Activated naive CD4-positive, alpha-beta T cell treated with Interleukin-2 at 50 U/mL for 16 hours (primary cell): ENCODE measurements at regions not wholly inside any gene's neighbourhood (a gene's known extent, or its start where the extent isn't known, plus 50 kb on each side); places are given as distances from the start of the nearest gene placed in this dataset.

ENCODE experiments used
- DNase-seq: peaks from one replicate; pipeline ENCODE4 v3.0.0-alpha.2; 2020

- no peak for DNase-seq
Observed at GRCh38 chr3:182092662-182093262, 381.0 kb downstream of the SOX2 start.

DNA sequence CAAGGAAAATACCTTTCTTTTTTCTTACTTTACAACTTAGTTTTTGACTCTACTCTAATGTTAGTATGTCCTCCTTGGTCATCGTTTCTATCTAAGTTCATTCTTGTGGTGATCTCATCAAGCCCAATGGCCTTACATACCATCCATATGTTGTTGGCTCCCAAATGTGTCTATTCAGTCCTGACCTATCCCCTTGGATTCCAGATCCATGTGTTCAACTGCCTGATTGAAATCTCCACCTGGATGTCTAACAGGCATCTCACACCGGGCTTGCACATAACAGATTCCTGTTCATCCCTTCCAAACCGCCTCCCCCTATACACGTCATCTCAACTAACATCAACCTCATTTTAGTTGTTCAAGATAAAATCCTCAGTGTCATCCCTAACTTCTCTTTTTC is 382.6 kb downstream of the SOX2 start:
- DNase-seq = no peak

DNA sequence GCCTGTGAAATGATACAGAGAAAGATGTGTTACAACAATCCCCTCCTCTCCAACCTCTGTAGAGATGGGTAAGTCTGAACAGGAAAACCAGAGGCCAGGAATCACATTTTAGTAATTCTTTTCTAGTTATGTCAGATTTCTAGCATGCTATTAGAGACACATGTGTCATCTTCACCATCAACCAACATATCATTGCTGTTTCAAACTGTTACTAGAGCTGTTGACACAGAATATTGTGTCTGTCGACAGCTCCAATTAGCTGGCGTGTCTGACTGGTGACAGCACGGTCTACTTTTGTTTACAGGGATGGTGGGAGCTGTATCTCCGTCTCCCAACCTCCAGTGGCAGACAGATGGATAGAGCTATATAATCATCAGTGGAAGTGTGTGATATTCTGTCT is 393.2 kb downstream of the SOX2 start:
- DNase-seq = no peak

DNA sequence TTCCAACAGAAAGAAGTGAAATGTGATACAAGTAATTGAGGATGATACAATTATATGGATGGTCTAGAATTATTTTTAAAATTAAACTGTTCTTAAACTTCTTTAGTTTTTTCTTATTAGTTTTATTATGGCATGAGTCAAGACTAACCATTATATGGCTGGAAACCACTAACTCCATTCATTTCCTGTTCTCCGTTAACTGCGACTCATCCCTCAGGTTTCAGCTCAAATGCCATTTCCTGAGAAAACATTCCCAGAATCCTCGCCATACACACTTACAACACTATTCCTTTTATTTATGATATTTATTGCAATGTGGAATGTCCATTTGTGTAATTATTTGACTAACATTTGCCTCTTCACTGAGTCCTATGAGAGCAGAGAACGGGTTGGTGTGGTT is 394.1 kb downstream of the SOX2 start:
- DNase-seq = no peak

DNA sequence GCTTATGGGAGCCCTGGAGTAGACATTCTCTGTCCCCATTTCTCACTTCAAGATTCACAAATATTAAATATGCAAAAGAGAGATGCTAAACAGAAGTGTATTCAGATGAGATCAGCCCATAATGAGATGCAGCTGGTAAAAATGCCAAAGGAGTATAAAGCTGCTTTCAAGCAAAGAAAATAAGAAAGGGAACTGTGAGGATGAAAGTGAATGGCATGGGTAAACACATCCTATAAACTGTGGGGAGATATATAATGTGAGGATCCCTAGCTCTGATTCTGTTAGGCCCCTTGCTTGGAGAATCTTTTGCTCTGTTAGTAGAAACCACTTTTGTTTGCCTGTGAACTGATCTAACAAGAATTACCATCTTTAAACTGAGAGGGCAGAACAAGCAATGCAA is 396.6 kb downstream of the SOX2 start:
- no peak for DNase-seq

DNA sequence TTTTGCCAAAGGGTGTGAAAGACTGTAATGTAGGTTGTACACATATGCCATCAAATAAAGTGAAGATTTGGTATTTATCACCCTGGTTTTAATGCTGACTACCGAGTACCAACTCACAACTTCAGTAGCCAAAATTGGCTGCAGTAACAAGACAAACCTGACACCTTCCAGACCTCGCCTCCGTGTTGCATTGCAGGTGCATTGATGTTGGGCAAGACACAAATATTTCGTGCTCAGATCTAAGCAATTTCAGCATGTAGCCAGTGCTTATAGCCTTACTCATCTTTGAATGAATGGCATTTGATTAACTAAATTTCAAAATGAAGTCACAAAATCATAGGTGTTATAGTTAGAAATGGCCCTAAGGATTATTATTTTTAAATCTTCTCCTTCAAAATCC is 400.2 kb downstream of the SOX2 start:
- no peak for DNase-seq

DNA sequence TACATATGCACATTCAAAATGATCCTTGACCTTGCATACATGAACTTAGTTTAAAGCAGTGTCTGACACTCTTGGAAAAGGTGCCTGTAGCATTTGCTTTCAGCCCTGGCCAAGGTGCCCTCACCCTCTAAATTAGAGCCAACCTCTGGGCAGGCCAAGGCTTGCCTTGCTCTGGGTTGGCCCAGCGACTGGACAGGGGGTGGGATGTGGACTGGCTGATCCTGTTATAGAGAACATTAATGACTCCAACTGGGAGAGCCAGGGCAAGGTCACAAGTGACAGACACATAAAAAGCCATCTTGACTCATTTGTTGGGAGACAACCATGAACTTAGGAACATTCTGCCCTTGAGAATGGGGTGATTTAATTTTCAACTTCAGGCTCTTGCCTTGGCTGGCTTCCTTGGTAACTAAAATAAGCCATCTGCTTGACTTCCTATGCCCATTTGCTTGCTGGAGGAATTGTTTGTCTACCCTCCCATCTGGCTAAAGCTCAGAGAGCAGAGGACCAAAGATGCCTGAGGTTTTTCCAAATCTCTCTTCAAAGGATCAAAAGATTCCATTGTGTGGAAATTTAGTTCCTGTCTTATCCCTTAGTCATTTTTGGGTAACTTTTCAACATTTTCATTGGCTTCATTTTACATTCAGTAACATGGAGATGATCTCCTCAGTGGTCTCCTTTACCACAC is 403.7 kb downstream of the SOX2 start:
- DNase-seq = no peak

DNA sequence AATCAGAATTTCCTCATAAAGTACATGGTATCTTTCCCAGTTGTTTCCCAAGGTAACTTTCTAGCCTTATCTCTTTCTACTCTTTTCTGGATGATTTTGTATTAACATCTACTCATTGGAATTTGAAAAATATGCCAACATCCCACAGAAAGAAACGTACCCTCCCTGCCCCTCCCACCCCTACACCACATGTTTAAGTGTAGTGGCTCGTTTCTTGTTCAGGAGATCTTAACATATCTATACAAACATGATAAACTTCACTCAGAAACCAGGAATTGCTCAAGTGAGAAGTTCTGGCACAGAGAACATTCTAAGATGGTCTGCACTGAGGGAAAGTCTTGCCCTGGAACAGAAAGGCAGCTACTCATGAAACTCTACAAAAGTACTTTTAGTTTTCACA is 404.7 kb downstream of the SOX2 start:
- no peak for DNase-seq

DNA sequence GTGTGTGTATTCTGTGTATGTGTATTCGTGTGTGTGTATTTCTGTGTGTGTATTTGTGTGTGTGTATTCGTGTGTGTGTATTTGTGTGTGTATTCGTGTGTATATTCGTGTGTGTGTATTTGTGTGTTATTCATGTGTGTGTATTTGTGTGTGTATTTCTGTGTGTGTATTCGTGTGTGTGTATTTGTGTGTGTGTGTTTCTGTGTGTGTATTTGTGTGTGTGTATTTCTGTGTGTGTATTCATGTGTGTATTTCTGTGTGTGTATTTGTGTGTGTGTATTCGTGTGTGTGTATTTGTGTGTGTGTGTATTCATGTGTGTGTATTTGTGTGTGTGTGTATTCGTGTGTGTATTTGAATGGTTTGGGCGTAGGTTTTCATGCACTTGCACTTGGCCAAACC is 405.4 kb downstream of the SOX2 start:
- no peak for DNase-seq

- DNase-seq = no peak
Observed at GRCh38 chr3:182117583-182117982, 405.9 kb downstream of the SOX2 start.

- no peak for DNase-seq
Observed at GRCh38 chr3:182118066-182118465, 406.3 kb downstream of the SOX2 start.

DNA sequence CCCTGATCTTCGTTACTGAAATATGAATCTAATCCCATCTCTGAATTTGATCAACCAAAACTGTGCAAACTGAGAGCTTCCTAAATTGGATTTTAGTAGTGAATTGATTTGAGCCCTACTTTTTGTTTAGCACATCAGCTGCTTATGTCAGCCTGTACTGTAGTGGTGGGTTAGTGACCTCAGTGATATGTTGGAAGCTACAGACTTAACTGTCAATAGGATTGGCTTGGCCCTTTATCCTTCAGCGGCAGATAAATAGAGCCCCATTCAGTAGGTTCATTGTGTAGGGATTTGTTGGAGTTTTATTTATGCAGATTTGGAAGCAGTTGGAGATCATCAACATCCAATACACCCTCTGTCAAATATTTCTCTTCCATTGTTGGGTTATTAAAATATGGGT is 409.7 kb downstream of the SOX2 start:
- DNase-seq = no peak

- no peak for DNase-seq
Observed at GRCh38 chr3:182122779-182123178, 411.1 kb downstream of the SOX2 start.

GRCh38 chr3:182124187-182124586 is 412.5 kb downstream of the SOX2 start:
- no peak for DNase-seq

- DNase-seq = no peak
Observed at GRCh38 chr3:182124716-182125115, 413.0 kb downstream of the SOX2 start.

- DNase-seq = no peak
Observed at GRCh38 chr3:182129740-182130139, 418.0 kb downstream of the SOX2 start.

GRCh38 chr3:182133752-182134151 is 422.0 kb downstream of the SOX2 start:
- DNase-seq = no peak

DNA sequence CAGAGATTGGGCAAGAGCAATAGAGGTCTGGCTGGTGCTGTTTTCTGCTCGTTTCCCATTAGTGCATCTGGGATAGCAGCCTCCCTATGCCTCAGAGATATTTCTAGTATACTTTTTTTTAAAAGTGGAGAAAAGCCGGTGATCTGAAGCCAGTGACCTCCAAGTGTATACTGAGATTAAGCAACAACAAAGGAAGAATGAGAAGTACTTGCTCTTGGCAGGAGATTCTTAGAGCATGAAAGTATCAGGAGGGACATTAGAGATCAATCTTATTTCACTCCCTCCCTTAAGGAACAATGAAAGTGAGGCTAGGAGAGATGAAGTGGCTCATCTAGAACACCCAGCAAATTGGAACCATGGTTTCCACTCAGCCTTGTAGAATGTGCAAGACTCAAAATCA is 423.3 kb downstream of the SOX2 start:
- DNase-seq = no peak

DNA sequence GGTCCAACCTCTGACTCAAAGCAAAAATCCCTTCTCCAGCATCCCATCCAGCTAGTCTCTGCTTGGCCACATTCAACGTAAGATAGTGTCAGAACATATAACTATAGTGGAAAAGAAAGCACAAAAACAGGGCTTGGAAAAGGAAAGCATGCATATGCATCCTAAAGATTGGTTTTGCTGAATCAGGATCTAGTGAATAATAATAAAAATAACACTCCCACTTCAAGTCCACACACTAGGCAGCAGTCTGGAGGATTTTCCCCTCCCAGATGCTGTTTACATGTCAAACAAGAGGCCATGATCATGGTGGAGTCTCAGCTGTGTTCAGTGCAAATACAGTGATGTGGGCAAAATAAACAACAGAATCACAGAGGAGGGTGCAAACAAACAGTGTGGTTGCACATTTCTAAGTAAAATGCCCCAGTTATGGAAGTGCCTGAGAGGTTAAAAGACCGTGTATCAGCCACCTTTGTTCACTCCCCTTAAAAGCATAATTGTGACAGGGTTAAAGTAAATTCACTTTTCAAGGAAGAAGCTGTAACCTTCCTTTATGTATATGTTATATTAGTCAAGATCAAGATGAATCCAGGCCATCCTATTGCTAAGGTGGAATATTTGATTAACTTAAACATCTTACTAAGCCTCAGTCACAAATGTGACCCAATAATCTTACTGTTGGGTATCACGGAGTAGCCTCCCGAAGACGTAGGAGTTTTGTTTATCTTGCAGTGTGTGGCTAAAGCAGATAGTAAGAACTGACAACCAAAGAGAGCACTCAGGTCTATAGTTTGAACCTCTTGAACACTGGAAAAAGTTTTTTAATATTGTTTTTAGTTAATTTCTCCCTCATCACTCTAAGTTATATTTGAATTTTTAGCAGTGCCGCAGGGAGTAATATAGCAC is 424.5 kb downstream of the SOX2 start:
- DNase-seq = no peak

GRCh38 chr3:182138393-182138792 is 426.7 kb downstream of the SOX2 start:
- no peak for DNase-seq

DNA sequence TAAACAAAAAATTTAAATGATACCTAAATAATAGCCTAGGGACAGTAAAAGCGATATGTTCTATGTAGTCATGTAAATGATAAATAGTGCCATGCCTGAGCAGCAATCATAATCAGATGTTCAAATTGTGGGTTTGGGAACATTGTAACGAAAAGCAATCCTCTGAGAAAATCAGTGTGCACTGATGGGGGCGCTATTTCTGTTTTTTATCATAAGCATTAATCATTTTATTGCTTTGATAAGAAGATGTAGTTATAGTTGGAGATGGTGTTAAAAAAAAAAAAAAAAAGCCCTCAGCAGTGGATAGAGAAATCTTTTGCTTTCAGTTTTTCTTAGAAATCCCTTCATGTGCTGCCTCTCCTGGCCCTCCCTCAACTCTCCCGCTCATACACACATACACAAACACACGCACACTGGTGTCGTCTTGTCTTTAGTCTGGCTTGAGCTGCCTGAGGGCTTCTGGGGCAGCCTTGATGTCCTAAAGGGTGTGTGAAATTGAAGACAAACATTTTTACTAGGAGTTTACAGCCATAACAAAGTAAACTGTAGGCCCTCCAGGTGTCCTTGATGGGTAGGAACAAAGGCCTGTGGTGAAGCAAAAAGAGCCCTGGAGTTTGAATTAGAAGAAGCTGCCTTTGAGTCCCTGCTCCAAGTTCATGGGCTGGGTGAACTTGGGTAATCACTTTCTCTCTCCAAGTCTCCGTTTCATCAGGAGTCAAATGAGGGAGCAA is 428.1 kb downstream of the SOX2 start:
- no peak for DNase-seq

GRCh38 chr3:182142928-182143327 is 431.2 kb downstream of the SOX2 start:
- DNase-seq = no peak

DNA sequence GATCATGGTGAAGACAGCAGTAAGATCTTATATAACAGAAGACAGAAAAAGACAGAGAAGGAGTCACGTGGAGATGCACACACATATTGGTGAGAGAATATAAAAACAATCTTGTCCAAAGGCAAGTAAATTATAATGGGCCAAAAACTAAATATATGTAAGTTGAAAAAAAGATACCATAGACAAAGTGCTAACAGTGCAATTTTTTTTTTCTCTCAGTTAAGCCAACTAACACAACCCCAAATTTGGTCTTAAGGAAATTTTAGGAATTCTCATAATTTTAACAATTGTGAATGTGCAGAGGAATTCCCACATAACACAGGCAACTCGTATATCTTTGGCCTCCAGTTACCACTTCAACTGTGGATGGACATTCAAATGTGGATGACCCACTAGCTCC is 432.2 kb downstream of the SOX2 start:
- DNase-seq = no peak
